Tongue (tissue), 1 donor: ENCODE measurements at regions not wholly inside any gene's neighbourhood (a gene's known extent, or its start where the extent isn't known, plus 50 kb on each side); places are given as distances from the start of the nearest gene placed in this dataset.

Source experiments
- DNase-seq: peaks from one replicate; pipeline ENCODE4 v3.0.0-alpha.2; 2015

GRCh38 chr3:66592927-66593625 lies 92.3 kb upstream of the LRIG1 start:
- peak; percentile 90 for DNase-seq

- no peak for DNase-seq
These were observed 93.2 kb upstream of the LRIG1 start for GRCh38 chr3:66593978-66594377.

GRCh38 chr3:66597308-66597863 lies 96.6 kb upstream of the LRIG1 start:
- DNase-seq, result peak; percentile 68

- peak; percentile 95 for DNase-seq
These were observed 97.3 kb upstream of the LRIG1 start for GRCh38 chr3:66598168-66598567.

- no peak for DNase-seq
These were observed 101.4 kb upstream of the LRIG1 start for GRCh38 chr3:66602237-66602636.

- DNase-seq, result no peak
These were observed 101.9 kb upstream of the LRIG1 start for GRCh38 chr3:66602691-66603090.

- DNase-seq, result no peak
These were observed 102.4 kb upstream of the LRIG1 start for GRCh38 chr3:66603151-66603611.

- no peak for DNase-seq
These were observed 103.7 kb upstream of the LRIG1 start for GRCh38 chr3:66604481-66604880.

- DNase-seq, result peak; percentile 34
These were observed 105.3 kb upstream of the LRIG1 start for GRCh38 chr3:66606126-66606525.

GRCh38 chr3:66606868-66607267 lies 106.0 kb upstream of the LRIG1 start:
- DNase-seq, result no peak

- DNase-seq, result peak; percentile 96
These were observed 109.1 kb upstream of the LRIG1 start for GRCh38 chr3:66609660-66610561.

- no peak for DNase-seq
These were observed 109.7 kb upstream of the LRIG1 start for GRCh38 chr3:66610562-66610909.

- DNase-seq, result peak; percentile 34
These were observed 115.0 kb upstream of the LRIG1 start for GRCh38 chr3:66615643-66616301.

- no peak for DNase-seq
These were observed 116.5 kb upstream of the LRIG1 start for GRCh38 chr3:66617351-66617750.

- no peak for DNase-seq
These were observed 117.2 kb upstream of the LRIG1 start for GRCh38 chr3:66618066-66618465.

- DNase-seq, result peak; percentile 34
These were observed 119.5 kb upstream of the LRIG1 start for GRCh38 chr3:66620296-66620695.

GRCh38 chr3:66622756-66623457 lies 122.1 kb upstream of the LRIG1 start:
- DNase-seq, result no peak

- DNase-seq, result peak; percentile 88
These were observed 124.8 kb upstream of the LRIG1 start for GRCh38 chr3:66625505-66626216.

- peak; percentile 53 for DNase-seq
These were observed 128.5 kb upstream of the LRIG1 start for GRCh38 chr3:66629150-66629981.

- no peak for DNase-seq
These were observed 129.2 kb upstream of the LRIG1 start for GRCh38 chr3:66629982-66630368.
